GM21528 (cell line): ENCODE measurements at regions not wholly inside any gene's neighbourhood (a gene's known extent, or its start where the extent isn't known, plus 50 kb on each side); places are given as distances from the start of the nearest gene placed in this dataset.
"Not testable (repeated sequence)": the region's sequence is repeated elsewhere in the genome, so short reads cannot be mapped to it uniquely, and the experiment has no call there.

Source experiments
- ATAC-seq: cut with Tn5 transposase; IDR thresholded peaks from one replicate; pipeline ENCODE4 v1.9.1; 2021; ENCODE audit warnings: mild to moderate bottlenecking, moderate library complexity; ENCODE audit not compliant: unreplicated experiment, low FRiP score

DNA sequence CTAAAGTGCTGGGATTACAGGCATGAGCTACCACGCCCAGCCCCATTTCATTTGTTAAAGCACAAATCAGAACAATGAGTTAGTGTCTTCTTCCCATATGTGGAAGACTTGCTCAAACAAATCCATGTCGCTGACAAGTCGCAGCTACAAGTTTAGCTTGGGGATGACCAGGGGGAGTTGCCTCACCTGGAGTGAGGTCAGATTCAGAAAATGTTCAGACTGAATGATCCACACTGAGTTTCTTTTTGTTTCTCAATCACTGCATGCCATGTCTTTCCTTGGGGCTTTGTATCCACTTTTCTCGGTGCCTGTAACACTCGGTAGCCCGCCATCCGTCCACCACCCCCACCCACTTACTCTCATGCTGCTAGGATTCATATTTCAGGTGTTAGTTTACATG lies 437.3 kb upstream of the DYNLRB2 start:
- no peak for ATAC-seq

- ATAC-seq, result no peak
These were observed 439.8 kb upstream of the DYNLRB2 start for GRCh38 chr16:80100846-80101451.

- no peak for ATAC-seq
These were observed 440.6 kb upstream of the DYNLRB2 start for GRCh38 chr16:80100186-80100585.

GRCh38 chr16:80097098-80097497 lies 443.7 kb upstream of the DYNLRB2 start:
- no peak for ATAC-seq

DNA sequence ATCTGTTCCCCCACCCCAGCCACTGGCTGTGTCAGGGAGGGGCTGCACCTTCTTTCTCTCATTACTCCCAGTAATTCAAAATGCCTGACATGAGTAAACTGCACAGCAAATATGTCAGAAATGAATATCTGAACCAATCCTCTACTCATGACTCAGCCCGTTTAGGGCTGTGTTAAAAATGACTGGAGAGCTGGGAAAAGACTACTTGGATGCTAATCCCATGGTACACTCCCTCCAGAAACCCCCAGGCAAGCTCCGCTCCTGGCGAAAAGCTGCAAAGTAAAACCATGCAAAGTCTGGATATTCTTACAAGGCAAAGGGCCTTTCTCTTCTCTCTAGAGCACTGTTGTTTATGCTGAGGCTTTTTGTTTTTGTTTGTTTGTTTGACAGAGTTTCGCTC lies 448.1 kb upstream of the DYNLRB2 start:
- no peak for ATAC-seq

DNA sequence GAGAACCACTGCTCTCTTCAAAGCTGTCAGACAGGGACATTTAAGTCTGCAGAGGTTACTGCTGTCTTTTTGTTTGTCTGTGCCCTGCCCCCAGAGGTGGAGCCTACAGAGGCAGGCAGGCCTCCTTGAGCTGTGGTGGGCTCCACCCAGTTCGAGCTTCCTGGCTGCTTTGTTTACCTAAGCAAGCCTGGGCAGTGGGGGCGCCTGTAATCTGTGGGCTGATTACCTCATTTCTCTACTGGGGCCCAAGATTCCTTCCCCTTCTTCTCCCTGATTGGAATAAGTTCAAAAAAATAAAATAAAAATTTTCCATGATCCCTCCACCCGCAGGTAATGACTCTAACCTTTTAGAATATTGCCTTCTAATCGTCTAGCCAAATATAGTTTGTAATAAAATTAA lies 449.3 kb upstream of the DYNLRB2 start:
- ATAC-seq, result not testable (repeated sequence)

GRCh38 chr16:80085606-80086005 lies 455.2 kb upstream of the DYNLRB2 start:
- ATAC-seq, result no peak

DNA sequence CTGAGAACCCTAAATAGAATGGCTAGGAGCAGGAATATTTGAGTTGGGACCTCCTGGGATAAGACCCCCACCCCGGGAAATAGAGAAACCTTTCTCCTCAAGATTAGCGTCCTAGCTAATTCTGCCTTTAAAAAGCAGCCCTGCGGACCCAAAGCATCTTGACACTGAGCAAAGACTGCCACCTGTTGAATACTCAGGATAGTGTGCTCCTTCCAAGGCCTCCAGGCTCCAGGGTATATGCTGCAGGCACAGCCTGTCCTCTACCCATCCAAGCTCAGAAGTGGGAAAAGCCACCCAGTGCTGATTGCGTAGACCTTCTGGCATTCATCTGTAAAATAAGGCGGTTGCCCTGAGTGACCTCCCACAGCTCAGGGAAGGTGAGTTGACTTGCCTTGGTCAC lies 456.2 kb upstream of the DYNLRB2 start:
- no peak for ATAC-seq

GRCh38 chr16:80084163-80084562 lies 456.6 kb upstream of the DYNLRB2 start:
- no peak for ATAC-seq

- no peak for ATAC-seq
These were observed 457.9 kb upstream of the DYNLRB2 start for GRCh38 chr16:80082906-80083305.

- ATAC-seq, result no peak
These were observed 458.9 kb upstream of the DYNLRB2 start for GRCh38 chr16:80081846-80082245.

DNA sequence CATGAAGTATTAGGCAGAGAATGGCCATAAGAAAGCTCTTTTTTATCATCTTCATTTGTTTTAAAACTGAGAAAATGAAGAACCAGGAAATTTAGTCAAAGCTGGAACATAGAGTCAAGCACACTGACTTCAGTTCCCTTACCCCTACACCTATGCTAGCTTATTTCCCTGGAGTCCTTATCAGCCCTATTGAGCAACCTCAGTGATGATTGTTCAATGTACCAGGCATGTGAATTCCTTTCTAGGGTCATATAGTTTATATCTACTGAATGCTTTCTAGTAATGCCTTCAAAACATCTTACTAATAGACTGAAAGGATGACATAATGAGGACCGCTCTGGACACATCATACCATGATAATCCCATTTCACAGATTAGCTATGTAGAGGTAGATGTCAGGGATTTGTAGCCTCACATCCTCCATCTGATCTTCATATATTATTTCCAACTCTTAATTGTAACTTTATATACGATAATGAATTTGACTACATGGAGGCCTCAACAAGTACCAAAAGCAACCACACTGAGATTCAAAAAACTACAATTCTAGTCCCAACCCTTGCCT lies 460.4 kb upstream of the DYNLRB2 start:
- no peak for ATAC-seq

- ATAC-seq, result no peak
These were observed 461.7 kb upstream of the DYNLRB2 start for GRCh38 chr16:80079072-80079471.

DNA sequence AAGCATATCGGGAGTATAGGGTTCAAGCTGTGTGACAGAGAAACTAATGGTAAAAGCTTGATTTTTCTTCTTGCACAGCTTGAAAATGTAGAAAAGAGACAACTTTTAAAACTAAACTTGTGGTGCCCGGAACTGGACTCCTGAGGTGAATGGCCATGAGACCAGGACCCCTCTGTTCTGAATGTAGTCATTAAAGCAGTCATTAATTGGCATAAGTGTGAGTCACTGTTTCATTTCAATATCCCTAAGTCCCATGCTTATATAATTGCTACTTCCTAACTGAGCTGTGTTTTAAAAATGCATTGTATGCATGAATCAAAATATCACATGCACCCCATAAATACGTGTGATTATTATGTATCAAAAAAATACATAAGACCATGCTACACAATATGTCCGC lies 463.1 kb upstream of the DYNLRB2 start:
- ATAC-seq, result no peak

DNA sequence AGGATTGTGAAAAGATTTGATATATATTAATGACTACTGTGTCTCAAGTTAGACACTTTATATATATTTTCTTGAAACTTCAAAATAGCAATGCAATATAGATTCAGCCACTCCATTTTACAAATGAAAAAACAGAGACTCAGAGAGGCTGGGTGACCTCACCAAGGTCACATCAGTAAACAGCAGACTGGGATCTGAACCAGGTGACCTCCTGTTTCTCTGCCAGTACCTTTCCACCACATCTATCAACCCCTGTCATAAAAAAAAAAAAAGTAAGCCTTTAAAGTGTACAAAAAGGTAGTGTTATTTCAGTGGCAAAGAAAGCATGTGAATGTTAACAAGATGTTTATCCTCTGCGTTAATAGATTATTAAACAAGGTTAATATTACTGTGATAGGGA lies 466.5 kb upstream of the DYNLRB2 start:
- no peak for ATAC-seq

GRCh38 chr16:80071964-80072456 lies 468.8 kb upstream of the DYNLRB2 start:
- ATAC-seq, result no peak

- ATAC-seq, result no peak
These were observed 466.5 kb upstream of the MAF start for GRCh38 chr16:80066805-80067580.

- ATAC-seq, result no peak
These were observed 465.0 kb upstream of the MAF start for GRCh38 chr16:80065541-80065940.

DNA sequence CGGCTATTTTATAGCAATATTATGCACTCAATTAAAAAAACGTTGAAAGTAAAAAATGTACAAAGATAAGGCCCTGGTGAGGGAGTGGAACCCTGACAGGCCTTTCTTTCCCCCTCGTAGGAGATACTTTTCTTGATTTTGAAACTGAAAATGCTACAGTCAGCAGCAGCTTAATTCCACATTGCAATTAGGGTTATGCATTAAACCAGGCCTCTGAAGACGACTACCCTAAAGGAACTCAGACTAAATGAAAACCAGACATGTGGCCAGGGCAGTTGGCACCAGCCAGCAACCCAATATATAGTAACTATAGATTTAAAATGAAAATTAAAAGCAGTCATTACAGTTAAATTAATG lies 463.2 kb upstream of the MAF start:
- no peak for ATAC-seq

DNA sequence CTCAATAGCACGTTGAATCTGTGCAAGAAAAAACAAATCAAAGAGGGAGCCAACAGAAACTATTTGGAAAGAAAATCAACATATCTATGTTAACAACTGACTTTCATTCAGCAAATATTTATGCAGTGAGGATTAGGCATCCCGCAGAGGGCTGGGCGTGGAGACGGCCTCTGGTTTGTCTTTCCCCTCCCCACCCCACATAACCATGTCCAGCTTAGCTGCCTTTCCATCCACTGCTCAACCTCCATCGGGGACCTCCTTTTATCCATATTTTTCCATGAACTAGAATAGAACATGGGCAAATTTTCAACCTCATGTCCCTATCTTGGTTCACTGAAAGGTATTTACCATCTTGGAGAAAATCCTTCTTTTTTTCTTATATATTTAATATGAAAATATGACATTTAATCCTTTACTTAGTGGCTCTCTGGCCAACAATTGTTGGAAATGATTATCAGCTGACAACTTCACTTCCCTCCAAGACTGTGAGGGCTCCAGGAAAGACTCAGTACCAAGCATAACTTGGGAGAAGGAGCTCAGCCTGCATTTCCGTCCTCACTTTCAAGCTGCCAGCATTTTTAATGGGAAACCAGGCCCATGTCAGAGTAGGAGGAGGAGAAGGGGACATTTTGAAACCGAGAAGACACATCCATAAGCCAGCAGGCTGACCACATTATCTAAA lies 462.6 kb upstream of the MAF start:
- no peak for ATAC-seq

GRCh38 chr16:80062361-80063030 lies 462.0 kb upstream of the MAF start:
- no peak for ATAC-seq
